BLaER1 (cell line): ENCODE measurements at regions not wholly inside any gene's neighbourhood (a gene's known extent, or its start where the extent isn't known, plus 50 kb on each side); places are given as distances from the start of the nearest gene placed in this dataset.
"Not testable (repeated sequence)": the region's sequence is repeated elsewhere in the genome, so short reads cannot be mapped to it uniquely, and the experiment has no call there.

Experiments
- H3K27ac ChIP-seq: shearing (Covaris generic); formaldehyde crosslinking; 2 replicates; pipeline ENCODE4 v1.8.1; 2022
- H3K27me3 ChIP-seq: shearing (Covaris generic); formaldehyde crosslinking; 2 replicates; pipeline ENCODE4 v1.8.1; 2022
- H3K36me3 ChIP-seq: shearing (Covaris generic); formaldehyde crosslinking; 2 replicates; pipeline ENCODE4 v1.8.1; 2022
- H3K4me1 ChIP-seq: shearing (Covaris generic); formaldehyde crosslinking; 2 replicates; pipeline ENCODE4 v1.8.1; 2022
- H3K4me2 ChIP-seq: shearing (Covaris generic); formaldehyde crosslinking; 2 replicates; pipeline ENCODE4 v1.8.1; 2022
- H3K4me3 ChIP-seq: shearing (Covaris generic); formaldehyde crosslinking; 2 replicates; pipeline ENCODE4 v1.8.1; 2022
- H3K9ac ChIP-seq: shearing (Covaris generic); formaldehyde crosslinking; 2 replicates; pipeline ENCODE4 v1.8.1; 2022
- H3K9me3 ChIP-seq: shearing (Covaris generic); formaldehyde crosslinking; 2 replicates; pipeline ENCODE4 v1.8.1; 2022
- H4K20me1 ChIP-seq: shearing (Covaris generic); formaldehyde crosslinking; 2 replicates; pipeline ENCODE4 v1.8.1; 2022
- Cebpa-rat ChIP-seq: shearing (Covaris generic); IDR thresholded peaks from 2 replicates; pipeline ENCODE4 v1.8.1; 2022

GRCh38 chr20:29349836-29350235 lies 1907.6 kb upstream of the DEFB115 start:
- H3K4me1 ChIP-seq, result no peaks in the 10 kb centered on the region
- no peak overlapping the region for H3K27ac ChIP-seq
- no peaks in the 10 kb centered on the region for H3K27me3 ChIP-seq
- H3K4me2 ChIP-seq, result no peak overlapping the region
- H3K4me3 ChIP-seq, result no peak overlapping the region
- TF ChIP-seq Cebpa-rat, result no peak
- no peaks in the 10 kb centered on the region for H3K36me3 ChIP-seq
- no peaks in the 10 kb centered on the region for H3K9me3 ChIP-seq
- no peak overlapping the region for H3K9ac ChIP-seq
- H4K20me1 ChIP-seq, result no peaks in the 10 kb centered on the region

GRCh38 chr20:29375937-29376336 lies 1881.5 kb upstream of the DEFB115 start:
- H3K36me3 ChIP-seq, H3K9me3 ChIP-seq, H3K9ac ChIP-seq, H4K20me1 ChIP-seq, H3K27me3 ChIP-seq, H3K4me1 ChIP-seq, H3K4me2 ChIP-seq, H3K27ac ChIP-seq, H3K4me3 ChIP-seq: not testable (repeated sequence)

GRCh38 chr20:29392853-29393252 lies 1864.6 kb upstream of the DEFB115 start:
- not testable (repeated sequence) for H3K4me3 ChIP-seq, H3K4me2 ChIP-seq, H3K27ac ChIP-seq, H4K20me1 ChIP-seq, H3K27me3 ChIP-seq, H3K9me3 ChIP-seq, H3K9ac ChIP-seq, H3K36me3 ChIP-seq, H3K4me1 ChIP-seq

- Histone ChIP-seq H3K9me3 (peaks cover 38% of the 10 kb centered on the region), H3K4me1 (no peaks in the 10 kb centered on the region), H3K27me3 (no peaks in the 10 kb centered on the region), H3K36me3 (no peaks in the 10 kb centered on the region), H3K4me2 (no peak overlapping the region), H3K27ac (no peak overlapping the region), H3K4me3 (no peak overlapping the region), H4K20me1 (no peaks in the 10 kb centered on the region), H3K9ac (no peak overlapping the region)
- TF ChIP-seq Cebpa-rat, result no peak
These were observed 1849.3 kb upstream of the DEFB115 start for GRCh38 chr20:29408034-29408695.

- not testable (repeated sequence) for H3K4me1 ChIP-seq, H3K27me3 ChIP-seq, H4K20me1 ChIP-seq, H3K4me3 ChIP-seq, H3K36me3 ChIP-seq, H3K27ac ChIP-seq, H3K4me2 ChIP-seq, H3K9ac ChIP-seq
- H3K9me3 ChIP-seq, result peaks cover 38% of the 10 kb centered on the region
These were observed 1848.8 kb upstream of the DEFB115 start for GRCh38 chr20:29408707-29409106.

- not testable (repeated sequence) for H3K4me1 ChIP-seq, H4K20me1 ChIP-seq, H3K4me2 ChIP-seq, H3K4me3 ChIP-seq, H3K36me3 ChIP-seq, H3K27me3 ChIP-seq, H3K27ac ChIP-seq, H3K9ac ChIP-seq
- peaks cover 38% of the 10 kb centered on the region for H3K9me3 ChIP-seq
These were observed 1848.2 kb upstream of the DEFB115 start for GRCh38 chr20:29409160-29409689.

GRCh38 chr20:29409833-29410805 lies 1847.3 kb upstream of the DEFB115 start:
- Histone ChIP-seq H3K4me3 (no peak overlapping the region), H3K4me2 (no peak overlapping the region), H3K27ac (no peak overlapping the region), H3K9ac (no peak overlapping the region), H3K27me3 (no peaks in the 10 kb centered on the region), H4K20me1 (no peaks in the 10 kb centered on the region), H3K9me3 (peaks cover 38% of the 10 kb centered on the region), H3K4me1 (no peaks in the 10 kb centered on the region), H3K36me3 (no peaks in the 10 kb centered on the region)
- TF ChIP-seq Cebpa-rat, result no peak

GRCh38 chr20:29410806-29411457 lies 1846.5 kb upstream of the DEFB115 start:
- Histone ChIP-seq H3K36me3 (no peaks in the 10 kb centered on the region), H3K4me1 (no peaks in the 10 kb centered on the region), H3K27ac (no peak overlapping the region), H3K27me3 (no peaks in the 10 kb centered on the region), H3K9me3 (peaks cover 38% of the 10 kb centered on the region), H3K4me2 (no peak overlapping the region), H3K9ac (no peak overlapping the region), H4K20me1 (no peaks in the 10 kb centered on the region), H3K4me3 (no peak overlapping the region)
- TF ChIP-seq Cebpa-rat, result no peak

- not testable (repeated sequence) for H3K9ac ChIP-seq, H3K27me3 ChIP-seq, H3K36me3 ChIP-seq, H3K27ac ChIP-seq, H3K4me3 ChIP-seq, H3K4me2 ChIP-seq, H4K20me1 ChIP-seq, H3K4me1 ChIP-seq
- peaks cover 38% of the 10 kb centered on the region for H3K9me3 ChIP-seq
These were observed 1846.0 kb upstream of the DEFB115 start for GRCh38 chr20:29411458-29411820.

GRCh38 chr20:29419378-29419777 lies 1838.1 kb upstream of the DEFB115 start:
- Histone ChIP-seq H4K20me1 (no peaks in the 10 kb centered on the region), H3K9ac (no peak overlapping the region), H3K36me3 (no peaks in the 10 kb centered on the region), H3K9me3 (no peaks in the 10 kb centered on the region), H3K4me1 (no peaks in the 10 kb centered on the region), H3K27ac (no peak overlapping the region), H3K4me3 (no peak overlapping the region), H3K4me2 (no peak overlapping the region), H3K27me3 (no peaks in the 10 kb centered on the region)
- no peak for TF ChIP-seq Cebpa-rat
